GM18873 (cell line): ENCODE measurements at regions not wholly inside any gene's neighbourhood (a gene's known extent, or its start where the extent isn't known, plus 50 kb on each side); places are given as distances from the start of the nearest gene placed in this dataset.

Experiments used
- ATAC-seq: cut with Tn5 transposase; IDR thresholded peaks from one replicate; pipeline ENCODE4 v1.9.1; 2021; ENCODE audit warnings: mild to moderate bottlenecking, moderate library complexity, moderate number of reproducible peaks; ENCODE audit not compliant: unreplicated experiment, low FRiP score

GRCh38 chr13:102993348-102993747 is 72.9 kb downstream of the SLC10A2 start:
- ATAC-seq = no peak

GRCh38 chr13:102984210-102984609 is 82.0 kb downstream of the SLC10A2 start:
- ATAC-seq = no peak

GRCh38 chr13:102983496-102983895 is 82.7 kb downstream of the SLC10A2 start:
- ATAC-seq = no peak

GRCh38 chr13:102980331-102980982 is 85.8 kb downstream of the SLC10A2 start:
- no peak for ATAC-seq

DNA sequence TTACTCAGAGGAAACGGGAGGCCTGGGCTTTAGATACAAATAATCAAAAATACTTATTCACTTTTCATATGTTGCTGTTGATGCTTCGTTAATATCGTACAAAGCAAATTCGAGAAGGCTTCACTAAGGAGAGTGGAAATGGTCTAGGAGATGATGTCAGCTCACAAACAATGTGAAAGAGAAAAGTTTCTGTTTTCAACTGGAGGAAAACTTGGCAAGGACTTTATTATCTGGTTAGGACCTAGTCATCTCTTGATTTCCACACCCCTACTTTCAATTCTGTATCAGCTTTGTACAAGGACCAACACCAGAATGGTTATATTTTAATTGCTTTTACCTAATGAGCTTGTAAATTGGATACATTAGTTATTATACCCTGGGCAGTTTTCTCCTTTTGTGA is 88.0 kb downstream of the SLC10A2 start:
- ATAC-seq = no peak

DNA sequence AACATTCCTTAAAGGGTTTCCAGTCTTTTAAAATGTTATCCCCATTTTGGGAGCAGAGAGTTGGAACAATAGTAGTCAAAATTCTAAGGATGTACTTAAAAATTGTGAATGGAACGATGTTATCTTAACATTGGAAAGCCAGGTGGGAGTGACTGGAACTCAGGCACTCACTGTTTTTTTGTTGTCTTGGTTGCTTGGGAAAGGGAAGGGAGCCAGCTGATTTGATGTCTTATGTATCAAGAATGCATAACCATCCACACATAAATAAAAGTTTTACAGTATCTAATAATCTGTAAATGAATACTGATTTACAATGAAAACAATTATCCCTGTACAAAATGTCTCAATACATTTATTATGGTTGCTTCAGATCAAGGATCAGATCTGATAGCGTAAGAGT is 88.7 kb downstream of the SLC10A2 start:
- no peak for ATAC-seq

DNA sequence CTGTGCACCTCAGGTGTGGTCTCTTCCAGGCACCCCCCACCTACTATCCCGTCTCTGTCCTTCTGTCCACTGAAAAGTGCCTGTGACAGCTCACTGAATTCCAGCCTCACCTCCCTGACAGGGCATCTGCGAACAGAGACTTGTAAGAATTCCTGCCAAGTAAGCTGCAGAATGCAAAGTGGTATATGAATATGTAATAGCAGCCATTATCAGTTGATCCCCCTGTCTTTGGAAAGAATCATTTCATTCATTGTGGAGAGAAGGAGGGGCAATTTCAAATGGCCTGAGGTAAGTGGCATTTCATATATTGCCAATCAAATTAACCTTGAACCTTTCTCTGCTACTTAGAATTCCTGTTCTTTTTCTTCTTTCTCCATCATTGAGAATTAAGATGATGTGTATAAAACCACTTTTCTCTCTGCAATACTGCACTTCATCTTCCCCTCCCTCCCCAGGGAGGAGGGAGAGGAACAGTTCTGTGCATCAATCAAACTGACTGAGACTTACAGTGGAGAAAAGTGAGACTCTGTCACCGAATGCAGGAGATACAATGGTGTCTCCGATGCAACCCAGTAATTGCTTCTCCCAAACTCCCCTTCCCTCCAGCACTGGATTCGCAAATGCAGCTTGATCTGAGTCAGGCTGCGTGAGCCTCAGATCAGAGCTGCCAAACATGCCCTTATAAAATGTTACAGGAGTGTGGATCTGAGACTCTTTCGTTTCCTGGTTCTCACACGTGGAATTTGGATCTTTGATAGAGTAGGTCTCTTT is 91.7 kb downstream of the SLC10A2 start:
- no peak for ATAC-seq

- no peak for ATAC-seq
These were observed 94.0 kb downstream of the SLC10A2 start for GRCh38 chr13:102972191-102972590.

DNA sequence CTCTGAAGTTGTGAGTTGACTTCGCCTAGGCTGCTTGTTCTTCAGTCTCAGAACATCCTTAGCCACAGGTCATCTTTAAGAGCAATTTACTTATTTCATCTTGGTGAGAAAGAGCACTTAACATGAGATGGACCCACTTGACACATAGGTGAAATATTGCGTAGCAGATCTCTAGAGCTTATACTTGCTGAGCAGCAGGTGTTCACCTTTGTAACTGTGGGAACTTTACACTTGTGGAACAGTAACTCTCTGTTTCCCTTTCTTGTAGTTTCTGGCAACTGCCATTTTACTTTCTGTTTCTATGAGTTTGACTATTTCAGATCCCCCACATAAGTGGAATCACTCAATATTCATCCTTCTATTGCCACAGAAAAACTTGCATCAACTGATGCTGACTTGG is 95.7 kb downstream of the SLC10A2 start:
- peak; percentile 97 for ATAC-seq

DNA sequence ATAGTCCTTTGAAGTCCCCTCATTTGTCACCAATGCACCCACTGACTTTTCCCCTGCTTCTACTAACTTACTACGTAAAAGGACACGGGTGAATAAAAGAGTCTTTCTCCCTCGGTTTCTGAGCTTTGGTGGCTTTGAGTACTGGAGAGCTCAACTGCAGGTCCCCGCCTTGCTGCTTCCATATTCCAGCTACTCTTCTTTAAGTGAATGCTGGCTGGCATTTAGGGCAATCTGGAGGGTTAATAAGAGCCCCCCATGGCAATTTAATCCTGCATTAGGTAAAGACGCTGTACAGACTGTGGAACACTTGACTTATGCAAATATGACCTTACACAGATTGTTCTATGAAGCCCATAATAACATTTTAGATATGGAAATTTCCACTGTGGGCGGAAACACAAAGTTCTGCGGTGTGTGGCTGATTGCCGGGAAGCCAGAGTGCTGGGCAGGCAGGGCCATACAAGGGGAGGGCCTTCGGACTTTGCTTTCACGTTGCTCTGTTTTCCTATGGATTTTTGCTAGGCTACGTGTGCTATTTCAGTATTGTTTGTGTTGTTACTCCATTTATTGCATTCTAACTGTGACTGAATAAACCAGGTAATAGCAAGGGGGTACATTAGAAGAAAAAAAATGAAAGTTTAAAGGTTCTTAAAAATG is 97.5 kb downstream of the SLC10A2 start:
- peak; percentile 31 for ATAC-seq

- no peak for ATAC-seq
These were observed 100.4 kb downstream of the SLC10A2 start for GRCh38 chr13:102965802-102966201.

- ATAC-seq = no peak
These were observed 103.8 kb downstream of the SLC10A2 start for GRCh38 chr13:102962430-102962829.

- ATAC-seq = no peak
These were observed 105.3 kb downstream of the SLC10A2 start for GRCh38 chr13:102960959-102961358.

- ATAC-seq = no peak
These were observed 109.8 kb downstream of the SLC10A2 start for GRCh38 chr13:102956449-102956848.

DNA sequence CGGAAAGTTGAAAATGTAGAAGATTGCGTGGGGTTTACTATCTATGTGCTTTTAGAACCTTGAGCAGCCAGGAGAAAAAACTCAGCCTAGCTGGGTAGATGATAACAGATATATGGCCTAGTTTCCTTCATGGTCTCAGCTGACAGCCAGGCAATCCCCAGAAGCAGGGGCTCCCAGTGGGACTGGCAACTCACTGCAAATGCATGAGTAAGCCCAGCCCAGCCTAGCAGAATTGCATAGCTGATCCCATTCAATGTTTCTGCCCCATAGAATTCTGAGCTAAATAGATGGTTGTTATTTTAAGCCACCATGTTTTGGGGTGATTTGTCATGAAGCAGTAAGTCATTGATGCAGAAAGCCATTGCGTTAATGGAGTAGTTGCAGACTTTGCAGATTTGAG is 108.5 kb downstream of the ERCC5 start:
- ATAC-seq = no peak

DNA sequence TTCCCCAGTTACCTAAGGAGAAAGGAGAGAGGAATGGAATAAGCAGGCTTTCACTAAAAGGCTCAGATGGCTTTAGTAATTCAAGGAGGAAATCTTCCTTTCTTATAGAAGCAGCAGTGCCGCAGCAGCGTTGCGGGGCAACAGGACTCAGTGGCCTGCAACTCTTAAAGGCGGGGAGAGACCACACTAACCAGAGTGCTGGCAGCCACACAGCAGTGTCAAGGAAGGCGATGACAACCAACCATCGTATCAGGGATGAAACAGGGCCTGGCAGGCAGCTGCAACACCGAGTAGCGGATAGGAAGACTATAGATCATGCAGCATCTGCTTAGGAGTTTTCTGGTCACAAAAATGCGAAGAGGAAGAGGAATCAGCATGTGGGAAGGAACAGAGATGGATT is 106.0 kb downstream of the ERCC5 start:
- ATAC-seq = no peak

GRCh38 chr13:102947745-102948405 is 102.0 kb downstream of the ERCC5 start:
- no peak for ATAC-seq

GRCh38 chr13:102945886-102946285 is 100.1 kb downstream of the ERCC5 start:
- ATAC-seq = no peak

DNA sequence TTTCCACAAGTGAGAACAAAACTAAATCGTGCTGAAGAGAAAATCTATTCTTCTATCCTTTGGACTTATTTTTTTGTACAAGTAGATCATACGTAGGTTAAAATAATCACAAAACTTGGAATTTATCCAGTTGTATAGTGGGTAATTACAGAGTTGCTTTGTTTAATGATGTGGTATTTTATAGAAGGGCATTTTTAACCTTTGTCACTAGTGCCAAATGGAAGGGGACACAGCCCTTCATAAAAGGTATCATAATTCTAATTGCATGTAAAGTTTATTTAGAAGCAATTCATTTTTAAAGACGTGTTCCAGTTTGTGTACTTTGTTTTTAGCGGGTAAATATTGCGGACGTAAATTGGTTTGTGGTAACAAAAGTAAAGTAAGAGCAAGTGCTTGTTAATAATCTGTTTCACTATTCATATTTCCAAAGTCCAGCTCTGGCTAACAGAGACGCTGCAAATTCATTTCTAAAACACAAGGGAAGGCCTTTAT is 99.5 kb downstream of the ERCC5 start:
- ATAC-seq = no peak

DNA sequence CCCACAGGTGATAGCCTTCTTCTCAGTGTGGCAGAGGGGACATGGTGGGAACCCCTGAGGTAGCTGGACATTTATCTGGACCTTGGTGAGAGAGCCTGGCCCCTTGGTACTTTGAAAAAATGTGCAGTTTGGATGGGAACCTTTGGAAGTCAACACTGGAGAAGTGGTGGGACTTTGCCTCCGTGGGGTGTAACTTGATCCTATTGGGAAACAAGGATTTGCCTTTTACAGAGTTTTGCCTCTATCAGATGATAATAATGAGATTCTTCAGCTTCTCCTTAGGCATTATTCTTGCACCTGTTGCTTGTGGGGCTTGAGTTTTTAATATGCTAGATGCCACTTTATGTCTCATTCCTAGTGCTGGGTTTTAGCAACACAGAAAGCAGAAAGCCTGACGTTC is 99.0 kb downstream of the ERCC5 start:
- no peak for ATAC-seq

DNA sequence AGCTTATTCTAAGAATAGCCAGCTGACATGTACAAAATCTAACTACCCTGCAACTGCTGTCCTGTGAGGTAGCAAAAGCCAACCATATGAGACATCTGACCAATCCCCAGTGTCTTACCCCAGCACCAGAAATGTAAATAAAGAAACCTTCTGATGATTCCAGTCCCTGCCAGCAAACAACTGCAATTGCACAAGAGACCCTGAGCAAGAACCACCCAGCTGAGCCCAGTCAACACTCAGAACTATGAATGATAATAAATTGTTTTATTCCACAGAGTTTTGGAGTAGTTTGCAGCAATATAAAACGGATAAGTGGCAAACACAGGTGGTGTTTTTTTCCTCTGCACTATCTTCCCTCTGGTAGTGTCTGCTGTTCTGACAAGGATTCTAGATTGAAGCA is 94.9 kb downstream of the ERCC5 start:
- no peak for ATAC-seq
